ENCODE measurements at regions not wholly inside any gene's neighbourhood (a gene's known extent, or its start where the extent isn't known, plus 50 kb on each side); places are given as distances from the start of the nearest gene placed in this dataset.

DNA sequence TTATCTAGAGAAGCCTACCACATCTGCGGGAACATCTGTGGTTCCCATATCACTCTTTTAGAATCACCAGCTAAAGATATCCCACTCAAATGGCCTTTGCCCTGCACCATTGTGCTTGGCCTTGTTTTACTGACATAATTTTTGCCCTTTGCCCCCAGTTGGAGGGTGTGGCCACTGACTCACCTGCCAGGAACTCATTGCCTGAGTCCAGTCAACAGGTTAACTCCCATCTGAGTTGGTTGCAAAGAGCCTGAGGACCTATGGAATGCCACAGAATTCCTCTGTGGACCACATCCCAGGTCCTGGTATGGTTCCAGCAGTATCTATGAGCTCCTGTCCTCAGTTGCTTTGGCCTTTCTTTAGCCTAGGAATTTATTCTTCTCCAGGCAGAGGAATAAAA is 55.7 kb upstream of the PTGR2 start:
- H3K4me1 ChIP-seq (ENCODE audit: insufficient read depth) = peaks cover 31% of the 10 kb centered on the region
- no peak overlapping the region for H3K4me3 ChIP-seq
- H3K4me2 ChIP-seq (ENCODE audit: unreplicated experiment) = peak overlapping the region; percentile 41
- peak overlapping the region; percentile 52 for H3K27ac ChIP-seq
- no peak for TF ChIP-seq EZH2phosphoT487 (IDR thresholded peaks at IDR 0.05; ENCODE audit: insufficient read depth, low read depth)
- no peak overlapping the region for H3K9ac ChIP-seq
- no peaks in the 10 kb centered on the region for H3K9me2 ChIP-seq (ENCODE audit: insufficient read depth)
- peak; percentile 63 for DNase-seq
- H3K79me2 ChIP-seq (ENCODE audit: insufficient read depth) = no peaks in the 10 kb centered on the region
- H3K36me3 ChIP-seq (ENCODE audit: low read depth) = no peaks in the 10 kb centered on the region
- H3K9me3 ChIP-seq (ENCODE audit: low read depth) = no peaks in the 10 kb centered on the region
- H3K27me3 ChIP-seq (replicated peaks; ENCODE audit: insufficient read depth) = no peaks in the 10 kb centered on the region
- H3F3A ChIP-seq (ENCODE audit: insufficient read depth) = peaks cover 22% of the 10 kb centered on the region
- H4K20me1 ChIP-seq (ENCODE audit: insufficient read depth) = no peaks in the 10 kb centered on the region
- in situ Hi-C loops (cut with MboI) = no loop called here
- no peak overlapping the region for H2AFZ ChIP-seq
- WGBS, 2 experiments (ENCODE audit: low coverage in 1 of 2, low lambda C conversion rate in 2 of 2, missing lambda C conversion rate in 2 of 2) = 100% methylated on average over 1 of the region's 1 CpG

DNA sequence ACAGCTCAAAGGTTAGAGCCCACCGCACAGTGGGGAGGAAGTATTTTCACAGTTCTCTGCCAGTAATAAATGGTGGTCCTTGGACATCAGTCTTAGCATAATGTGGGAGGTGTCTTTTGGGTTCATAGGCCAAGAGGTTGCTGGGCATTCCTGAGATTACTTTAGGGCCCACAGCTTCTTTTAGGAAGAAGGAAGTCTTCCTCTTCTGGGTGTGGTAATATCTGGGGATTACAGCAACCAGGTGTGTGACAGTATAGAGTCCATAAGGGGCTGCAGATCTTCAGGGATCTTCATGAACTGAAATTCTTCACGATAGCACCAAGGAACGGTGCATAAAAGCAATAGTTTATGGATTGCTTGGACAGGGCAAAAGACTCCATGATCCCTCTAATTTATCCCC is 56.2 kb upstream of the PTGR2 start:
- Histone ChIP-seq H3K9me2 (ENCODE audit: insufficient read depth) (no peaks in the 10 kb centered on the region), H3K79me2 (ENCODE audit: insufficient read depth) (no peaks in the 10 kb centered on the region), H2AFZ (no peak overlapping the region), H3K9ac (no peak overlapping the region), H3K9me3 (ENCODE audit: low read depth) (no peaks in the 10 kb centered on the region), H3K4me1 (ENCODE audit: insufficient read depth) (peaks cover 36% of the 10 kb centered on the region), H3F3A (ENCODE audit: insufficient read depth) (peaks cover 26% of the 10 kb centered on the region), H3K36me3 (ENCODE audit: low read depth) (no peaks in the 10 kb centered on the region), H3K4me2 (ENCODE audit: unreplicated experiment) (no peak overlapping the region), H4K20me1 (ENCODE audit: insufficient read depth) (no peaks in the 10 kb centered on the region), H3K4me3 (no peak overlapping the region), H3K27me3 (replicated peaks; ENCODE audit: insufficient read depth) (no peaks in the 10 kb centered on the region), H3K27ac (peak overlapping the region; percentile 52)
- DNase-seq = no peak
- in situ Hi-C loops (cut with MboI) = no loop called here
- WGBS, 2 experiments (ENCODE audit: low coverage in 1 of 2, low lambda C conversion rate in 2 of 2, missing lambda C conversion rate in 2 of 2) = 98 to 100% methylated on average over 3 of the region's 3 CpGs
- no peak for TF ChIP-seq EZH2phosphoT487 (IDR thresholded peaks at IDR 0.05; ENCODE audit: insufficient read depth, low read depth)
- TF ChIP-seq EZH2 (IDR thresholded peaks at IDR 0.05; ENCODE audit: insufficient read depth, poor library complexity, severe bottlenecking) = no peak

DNA sequence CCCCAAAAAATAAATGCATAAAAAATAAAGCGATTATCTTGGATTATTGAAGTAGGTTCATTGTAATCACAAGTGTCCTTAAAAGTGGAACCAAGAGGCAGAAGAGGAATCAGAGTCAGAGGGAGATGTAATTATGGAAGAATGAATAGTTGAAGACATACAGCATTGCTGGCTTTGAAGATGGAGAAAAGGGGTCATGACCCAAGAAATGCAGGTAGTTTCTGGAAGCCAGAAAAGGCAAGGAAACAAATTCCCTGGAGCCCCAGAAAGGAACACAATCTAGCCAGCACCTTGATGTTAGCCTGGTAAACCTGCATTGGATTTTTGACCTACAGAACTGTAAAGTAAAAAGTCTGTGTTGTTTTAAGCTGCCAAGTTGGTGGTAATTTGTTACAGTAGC is 57.5 kb upstream of the PTGR2 start:
- no peak for DNase-seq
- H3K4me2 ChIP-seq (ENCODE audit: unreplicated experiment) = peak overlapping the region; percentile 30
- peaks cover 45% of the 10 kb centered on the region for H3K4me1 ChIP-seq (ENCODE audit: insufficient read depth)
- H2AFZ ChIP-seq = no peak overlapping the region
- no peaks in the 10 kb centered on the region for H3K27me3 ChIP-seq (replicated peaks; ENCODE audit: insufficient read depth)
- H3K36me3 ChIP-seq (ENCODE audit: low read depth) = no peaks in the 10 kb centered on the region
- H3K79me2 ChIP-seq (ENCODE audit: insufficient read depth) = no peaks in the 10 kb centered on the region
- H3K27ac ChIP-seq = peak overlapping the region; percentile 46
- H4K20me1 ChIP-seq (ENCODE audit: insufficient read depth) = no peaks in the 10 kb centered on the region
- H3F3A ChIP-seq (ENCODE audit: insufficient read depth) = peaks cover 36% of the 10 kb centered on the region
- H3K4me3 ChIP-seq = no peak overlapping the region
- H3K9me2 ChIP-seq (ENCODE audit: insufficient read depth) = no peaks in the 10 kb centered on the region
- no peaks in the 10 kb centered on the region for H3K9me3 ChIP-seq (ENCODE audit: low read depth)
- H3K9ac ChIP-seq = peak overlapping the region; percentile 17; the same call in 1 of the 2 replicates
- in situ Hi-C loops (cut with MboI) = no loop called here
- TF ChIP-seq EZH2 (IDR thresholded peaks at IDR 0.05; ENCODE audit: insufficient read depth, poor library complexity, severe bottlenecking) (no peak), EZH2phosphoT487 (IDR thresholded peaks at IDR 0.05; ENCODE audit: insufficient read depth, low read depth) (no peak)
- 93 to 98% methylated on average over 1 of the region's 1 CpG for WGBS, 2 experiments (ENCODE audit: low coverage in 1 of 2, low lambda C conversion rate in 2 of 2, missing lambda C conversion rate in 2 of 2)

DNA sequence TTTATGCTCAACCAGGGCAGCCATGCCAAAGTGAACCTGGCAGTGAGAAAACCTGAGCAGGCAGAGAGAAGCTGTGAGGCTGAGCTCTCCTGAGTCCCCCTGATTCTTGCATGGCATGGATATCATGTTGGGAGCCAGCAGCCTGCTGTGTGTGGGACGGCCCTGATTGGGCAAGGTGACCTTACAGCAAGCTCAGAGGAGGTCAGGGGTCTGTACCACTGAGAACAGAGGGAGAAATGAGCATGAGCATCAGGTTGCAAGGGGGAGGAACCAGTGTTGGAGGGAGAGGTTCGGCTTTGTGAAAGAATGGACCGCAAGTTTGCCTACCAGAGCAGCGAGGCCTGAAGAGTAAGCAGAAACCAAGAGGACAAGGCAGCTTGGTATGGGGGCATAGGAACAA is 59.1 kb upstream of the PTGR2 start:
- no peaks in the 10 kb centered on the region for H3K9me2 ChIP-seq (ENCODE audit: insufficient read depth)
- no peak for DNase-seq
- peaks cover 47% of the 10 kb centered on the region for H3F3A ChIP-seq (ENCODE audit: insufficient read depth)
- in situ Hi-C loops (cut with MboI) = no loop called here
- no peak overlapping the region for H3K9ac ChIP-seq
- no peak for TF ChIP-seq EZH2phosphoT487 (IDR thresholded peaks at IDR 0.05; ENCODE audit: insufficient read depth, low read depth)
- TF ChIP-seq EZH2 (IDR thresholded peaks at IDR 0.05; ENCODE audit: insufficient read depth, poor library complexity, severe bottlenecking) = no peak
- H3K27me3 ChIP-seq (replicated peaks; ENCODE audit: insufficient read depth) = no peaks in the 10 kb centered on the region
- no peaks in the 10 kb centered on the region for H4K20me1 ChIP-seq (ENCODE audit: insufficient read depth)
- no peaks in the 10 kb centered on the region for H3K79me2 ChIP-seq (ENCODE audit: insufficient read depth)
- no peak overlapping the region for H3K4me2 ChIP-seq (ENCODE audit: unreplicated experiment)
- H3K4me1 ChIP-seq (ENCODE audit: insufficient read depth) = peaks cover 54% of the 10 kb centered on the region
- no peak overlapping the region for H2AFZ ChIP-seq
- no peaks in the 10 kb centered on the region for H3K9me3 ChIP-seq (ENCODE audit: low read depth)
- no peak overlapping the region for H3K27ac ChIP-seq
- no peak overlapping the region for H3K4me3 ChIP-seq
- no peaks in the 10 kb centered on the region for H3K36me3 ChIP-seq (ENCODE audit: low read depth)
- WGBS, 2 experiments (ENCODE audit: low coverage in 1 of 2, low lambda C conversion rate in 2 of 2, missing lambda C conversion rate in 2 of 2) = 97 to 100% methylated on average over 3 to 4 of the region's 4 CpGs

DNA sequence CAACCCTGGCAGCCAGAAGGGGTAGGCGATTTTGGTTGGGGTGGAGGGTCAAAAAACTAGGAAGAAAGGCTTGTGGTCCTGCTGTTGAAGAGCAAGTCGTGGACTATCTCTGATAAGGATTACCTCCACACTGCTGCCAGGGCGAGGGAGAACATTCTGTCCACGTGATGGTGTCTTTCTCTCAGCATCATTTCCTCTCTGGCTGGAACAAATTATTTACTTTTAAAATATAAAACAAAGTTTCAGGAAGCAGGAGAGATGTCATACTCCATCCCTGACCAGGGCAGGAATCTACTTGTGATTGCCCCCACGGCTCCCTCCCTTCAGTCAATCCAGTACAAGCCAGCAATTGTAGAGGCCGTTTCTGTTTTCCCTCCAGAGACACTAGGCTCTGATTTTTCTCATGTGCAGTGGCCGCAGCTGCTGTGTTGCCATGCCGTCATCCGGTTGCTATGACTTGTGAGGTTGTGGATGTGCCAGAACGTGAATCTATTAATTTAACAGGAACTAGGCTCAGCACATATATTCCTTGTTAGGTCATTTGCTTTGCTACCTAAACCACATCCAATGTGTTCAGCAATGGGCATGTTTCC is 61.5 kb upstream of the PTGR2 start:
- H3K27me3 ChIP-seq (replicated peaks; ENCODE audit: insufficient read depth) = no peaks in the 10 kb centered on the region
- no peaks in the 10 kb centered on the region for H3K36me3 ChIP-seq (ENCODE audit: low read depth)
- peak overlapping the region; percentile 51 for H2AFZ ChIP-seq
- peaks cover 2% of the 10 kb centered on the region for H3K79me2 ChIP-seq (ENCODE audit: insufficient read depth)
- no peaks in the 10 kb centered on the region for H4K20me1 ChIP-seq (ENCODE audit: insufficient read depth)
- WGBS, 2 experiments (ENCODE audit: low coverage in 1 of 2, low lambda C conversion rate in 2 of 2, missing lambda C conversion rate in 2 of 2) = 6 to 7% methylated on average over 10 of the region's 10 CpGs
- in situ Hi-C loops (cut with MboI) = no loop called here
- no peak for TF ChIP-seq EZH2phosphoT487 (IDR thresholded peaks at IDR 0.05; ENCODE audit: insufficient read depth, low read depth)
- no peak for TF ChIP-seq EZH2 (IDR thresholded peaks at IDR 0.05; ENCODE audit: insufficient read depth, poor library complexity, severe bottlenecking)
- peaks cover 43% of the 10 kb centered on the region for H3K4me1 ChIP-seq (ENCODE audit: insufficient read depth)
- peak overlapping the region; percentile 68 for H3K4me2 ChIP-seq (ENCODE audit: unreplicated experiment)
- no peaks in the 10 kb centered on the region for H3K9me3 ChIP-seq (ENCODE audit: low read depth)
- peak; percentile 98 for DNase-seq
- peaks cover 47% of the 10 kb centered on the region for H3F3A ChIP-seq (ENCODE audit: insufficient read depth)
- H3K4me3 ChIP-seq = peak overlapping the region; percentile 34
- peak overlapping the region; percentile 92 for H3K27ac ChIP-seq
- H3K9me2 ChIP-seq (ENCODE audit: insufficient read depth) = no peaks in the 10 kb centered on the region
- H3K9ac ChIP-seq = peak overlapping the region; percentile 77
